GM21526 (cell line): ENCODE measurements at regions not wholly inside any gene's neighbourhood (a gene's known extent, or its start where the extent isn't known, plus 50 kb on each side); places are given as distances from the start of the nearest gene placed in this dataset.
"Not testable (repeated sequence)": the region's sequence is repeated elsewhere in the genome, so short reads cannot be mapped to it uniquely, and the experiment has no call there.

Source experiments
- ATAC-seq: cut with Tn5 transposase; IDR thresholded peaks from one replicate; pipeline ENCODE4 v1.9.1; 2021; ENCODE audit warnings: moderate library complexity; ENCODE audit not compliant: unreplicated experiment, low FRiP score

- ATAC-seq: no peak
Measured at GRCh38 chr6:165178056-165178455, 131.3 kb downstream of the C6orf118 start.

GRCh38 chr6:165173484-165173883, 135.9 kb downstream of the C6orf118 start:
- no peak for ATAC-seq

DNA sequence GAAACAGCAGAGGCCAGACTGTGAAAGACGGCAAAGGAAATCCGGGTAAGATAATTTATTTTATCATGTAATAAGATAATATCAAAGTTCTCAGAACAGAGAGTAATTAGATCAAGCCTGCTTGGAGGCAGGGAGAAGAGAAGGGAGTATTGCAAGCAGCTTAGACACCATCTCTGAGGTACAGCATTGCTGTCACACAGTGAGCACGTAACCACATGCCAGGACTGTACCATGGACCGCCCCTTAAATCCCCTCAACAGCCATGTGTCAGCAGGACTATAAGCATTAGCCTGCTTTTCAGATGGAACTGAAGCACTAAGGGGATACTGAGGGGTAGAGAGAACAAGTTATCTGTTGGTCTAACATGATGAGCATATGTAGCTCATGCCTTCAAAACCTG, 141.5 kb downstream of the C6orf118 start:
- no peak for ATAC-seq

GRCh38 chr6:165167311-165167710, 142.1 kb downstream of the C6orf118 start:
- no peak for ATAC-seq

- ATAC-seq: no peak
Measured at GRCh38 chr6:165163519-165163918, 145.9 kb downstream of the C6orf118 start.

DNA sequence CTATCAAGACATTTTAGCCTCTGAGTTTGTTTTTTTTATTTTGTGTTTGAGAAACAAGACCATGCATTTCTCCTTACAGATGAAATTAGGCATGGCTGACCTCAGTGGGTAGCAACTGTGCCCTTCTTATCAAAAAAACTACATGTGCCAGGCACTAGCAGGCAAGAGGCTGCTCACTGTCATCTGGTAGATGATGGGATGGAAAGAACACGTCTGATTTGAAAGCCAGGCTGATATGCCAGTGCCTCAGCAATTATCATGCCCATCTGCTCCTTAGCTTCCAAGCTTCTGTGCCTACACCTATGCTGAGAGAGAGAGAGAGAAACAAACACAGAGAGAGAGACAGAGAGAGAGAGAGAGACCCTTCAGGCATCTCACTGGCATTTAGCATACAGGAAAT, 149.9 kb downstream of the C6orf118 start:
- no peak for ATAC-seq

GRCh38 chr6:165146456-165146855, 162.9 kb downstream of the C6orf118 start:
- no peak for ATAC-seq

DNA sequence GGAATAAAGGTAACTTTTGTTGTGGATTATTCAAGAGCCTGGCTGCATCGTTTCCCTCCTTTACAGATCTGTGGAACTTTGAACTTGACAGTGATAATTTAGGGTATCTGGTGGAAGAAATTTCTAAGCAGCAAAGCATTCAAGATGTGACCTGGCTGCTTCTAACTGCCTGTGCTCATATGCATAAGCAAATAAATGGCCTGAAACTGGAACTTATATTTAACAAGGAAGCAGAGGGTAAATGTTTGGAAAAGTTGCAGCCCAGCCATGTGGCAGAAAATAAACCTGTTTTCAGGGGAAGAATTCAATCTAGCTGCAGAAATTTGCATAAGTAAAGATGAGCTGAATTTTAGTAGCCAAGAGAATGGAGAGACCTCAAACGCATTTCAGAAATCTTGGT, 173.5 kb downstream of the C6orf118 start:
- no peak for ATAC-seq

DNA sequence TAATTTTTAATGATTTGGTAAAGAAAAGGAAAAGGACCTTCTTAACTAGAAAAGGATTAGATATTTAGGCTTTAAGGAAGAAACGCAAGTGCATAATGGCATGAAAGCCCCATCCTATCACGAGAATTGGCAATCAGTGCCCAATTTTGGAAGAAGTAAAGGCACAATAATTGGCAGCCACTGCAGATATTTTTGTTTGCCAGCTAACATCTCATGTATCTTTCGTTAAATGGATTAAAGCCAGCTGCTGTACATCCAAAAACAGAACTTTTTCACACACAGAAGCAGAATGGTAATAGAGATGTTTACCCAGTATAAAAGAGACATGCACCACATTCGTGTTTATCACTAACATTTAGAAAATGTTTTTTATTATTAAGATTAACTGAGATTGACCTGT, 180.3 kb downstream of the C6orf118 start:
- no peak for ATAC-seq

- not testable (repeated sequence) for ATAC-seq
Measured at GRCh38 chr6:165127743-165128142, 181.7 kb downstream of the C6orf118 start.

DNA sequence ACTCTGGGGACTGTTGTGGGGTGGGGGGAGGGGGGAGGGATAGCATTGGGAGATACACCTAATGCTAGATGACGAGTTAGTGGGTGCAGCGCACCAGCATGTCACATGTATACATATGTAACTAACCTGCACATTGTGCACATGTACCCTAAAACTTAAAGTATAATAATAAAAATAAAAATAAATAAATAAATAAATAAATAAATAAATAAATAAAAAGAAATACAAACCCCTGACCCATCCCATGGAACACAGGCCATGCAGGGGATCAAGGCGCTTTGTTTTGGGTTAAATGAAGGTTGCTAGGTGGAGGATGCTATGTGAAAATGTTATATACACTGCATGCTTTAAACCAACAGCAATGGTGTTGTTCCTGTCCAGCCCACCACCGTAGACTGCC, 184.7 kb downstream of the C6orf118 start:
- ATAC-seq: not testable (repeated sequence)

GRCh38 chr6:165119231-165120020, 190.0 kb downstream of the C6orf118 start:
- no peak for ATAC-seq

DNA sequence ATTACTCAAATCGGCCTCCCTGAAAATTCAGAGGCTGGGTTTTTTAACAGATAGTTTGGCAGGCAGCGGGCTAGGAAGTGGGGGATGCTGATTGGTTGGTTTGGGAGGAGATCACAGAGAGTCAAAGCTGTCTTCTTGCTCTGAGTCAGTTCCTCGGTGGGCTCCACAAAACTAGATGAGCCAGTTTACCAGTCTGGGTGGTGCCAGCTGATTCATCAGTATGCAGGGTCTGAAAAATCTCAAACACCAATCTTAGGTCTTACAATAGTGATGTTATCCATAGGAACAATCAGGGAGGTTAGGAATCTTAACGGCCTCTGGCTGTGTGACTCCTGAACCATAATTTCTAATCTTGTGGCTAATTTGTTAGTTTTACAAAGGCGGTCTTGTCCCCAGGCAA, 190.7 kb downstream of the C6orf118 start:
- ATAC-seq: no peak

DNA sequence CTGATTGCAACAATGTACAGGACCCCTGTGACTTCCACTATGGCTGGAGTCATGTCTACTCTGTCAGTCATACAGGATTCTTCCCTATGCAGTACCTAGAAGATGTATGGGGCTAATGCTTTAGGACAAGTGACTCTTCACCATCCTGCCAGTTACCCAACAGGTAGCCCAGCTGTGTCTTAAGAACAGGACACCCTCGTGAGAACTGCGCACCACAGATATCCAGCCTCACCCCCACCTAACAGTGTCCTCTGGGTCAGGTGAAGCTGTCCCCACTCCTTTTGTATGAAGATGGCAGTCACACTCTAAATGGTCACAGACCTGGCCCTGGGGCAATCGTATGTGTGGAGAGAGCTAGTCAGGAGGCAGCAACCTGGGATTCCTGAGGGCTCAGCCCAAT, 191.6 kb downstream of the C6orf118 start:
- ATAC-seq: no peak

DNA sequence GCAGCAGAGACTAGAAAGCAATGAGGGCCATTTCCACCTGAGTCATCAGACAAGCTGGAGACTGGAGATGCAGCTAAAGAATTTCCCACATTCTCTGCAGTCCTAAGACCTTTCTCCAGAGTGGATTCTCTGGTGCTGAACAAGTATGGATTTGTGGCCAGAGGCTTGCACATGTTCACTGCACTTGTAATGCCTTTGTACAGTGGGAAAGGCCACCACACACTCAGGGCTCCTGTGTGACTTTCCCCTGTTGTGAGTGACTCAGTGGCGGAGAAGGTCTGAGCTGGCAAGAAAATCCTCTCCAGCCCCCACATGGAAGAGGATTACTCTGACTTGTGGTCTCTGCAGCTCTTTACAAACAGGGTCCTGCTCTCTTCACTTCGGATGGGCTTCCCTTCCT, 192.3 kb downstream of the C6orf118 start:
- ATAC-seq: no peak

GRCh38 chr6:165110860-165111259, 198.5 kb downstream of the C6orf118 start:
- ATAC-seq: no peak

DNA sequence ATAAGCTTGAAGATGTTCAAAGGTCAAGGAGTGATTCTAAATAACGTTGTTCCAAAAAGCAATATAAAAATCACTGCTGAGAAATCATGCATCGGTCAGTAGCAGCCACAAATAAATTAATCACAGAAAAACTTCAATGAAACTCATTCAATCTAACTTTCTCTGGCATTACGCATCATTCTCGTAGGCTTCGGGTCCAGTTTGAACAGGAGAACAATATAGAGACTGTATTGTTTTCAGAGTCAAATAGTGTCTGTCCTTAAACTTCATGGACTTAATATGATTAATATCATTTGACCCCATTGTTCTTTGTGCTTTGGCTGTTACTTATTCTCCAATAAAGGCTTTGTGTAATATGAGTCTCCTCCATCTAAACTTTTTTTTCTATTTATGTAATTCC, 200.4 kb downstream of the C6orf118 start:
- ATAC-seq: no peak

DNA sequence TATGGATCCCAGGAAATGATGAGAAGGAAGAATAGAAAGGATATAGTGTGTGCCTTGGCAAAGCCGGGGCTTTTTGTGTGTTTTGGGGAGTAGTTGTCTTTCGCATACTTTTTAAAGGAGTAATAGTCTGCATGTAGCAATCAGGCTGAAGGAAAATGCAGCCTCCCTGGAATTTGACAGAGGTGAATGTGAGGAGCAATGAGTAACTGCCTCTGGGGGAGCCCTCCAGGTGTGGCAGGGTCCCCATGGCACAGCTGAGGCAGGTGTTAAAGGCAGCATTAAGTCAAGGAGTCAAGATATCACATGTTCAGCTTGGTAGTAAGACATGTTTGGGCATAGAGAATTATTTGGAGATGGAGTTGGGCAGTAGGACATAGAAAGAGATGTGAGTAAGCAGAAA, 203.1 kb downstream of the C6orf118 start:
- no peak for ATAC-seq

- no peak for ATAC-seq
Measured at GRCh38 chr6:165098165-165098564, 211.2 kb downstream of the C6orf118 start.

- ATAC-seq: no peak
Measured at GRCh38 chr6:165096868-165097267, 212.5 kb downstream of the C6orf118 start.

- no peak for ATAC-seq
Measured at GRCh38 chr6:165096209-165096608, 213.2 kb downstream of the C6orf118 start.

- no peak for ATAC-seq
Measured at GRCh38 chr6:165092881-165093595, 216.4 kb downstream of the C6orf118 start.
